H1 (cell line): ENCODE measurements at regions not wholly inside any gene's neighbourhood (a gene's known extent, or its start where the extent isn't known, plus 50 kb on each side); places are given as distances from the start of the nearest gene placed in this dataset.

ENCODE experiments used
- CTCF ChIA-PET: fragments of 300-600 bp; sonication (Branson Sonifier 250); formaldehyde crosslinking; loops from one replicate; lab custom pipeline; 2021; ENCODE audit not compliant: partially characterized antibody; lab: Charles Lee
- POLR2A ChIA-PET: fragments of 300-600 bp; sonication (Branson Sonifier 250); formaldehyde crosslinking; loops from one replicate; lab custom pipeline; 2021; ENCODE audit warnings: inconsistent platforms; ENCODE audit not compliant: partially characterized antibody; lab: Charles Lee
- DNase-seq, 2 experiments: peaks; one replicate each; pipeline versions ENCODE4 v3.0.0 to v3.0.0-alpha.2; 2010 to 2022; ENCODE audit warnings: low spot score in 2 of 2, low read depth in 1 of 2, mixed read lengths in 1 of 2
- FAIRE-seq: peaks from 2 replicates; lab custom pipeline; 2011; peaks lifted over from hg19 to GRCh38; lab: Jason Lieb, UNC
- H2AFZ ChIP-seq: 2 replicates; pipeline ENCODE4 v1.8.1; 2012; ENCODE audit warnings: low read length, inconsistent platforms
- H2AK5ac ChIP-seq: 2 replicates; pipeline ENCODE4 v1.6.1; 2013; ENCODE audit warnings: low read depth, low read length
- H2BK120ac ChIP-seq: replicated peaks from 2 replicates; pipeline ENCODE3; 2013; ENCODE audit warnings: low read depth, low read length, inconsistent platforms
- H2BK12ac ChIP-seq: 2 replicates; pipeline ENCODE4 v1.6.1; 2013; ENCODE audit warnings: low read depth, low read length
- H2BK15ac ChIP-seq: 2 replicates; pipeline ENCODE4 v1.6.1; 2013; ENCODE audit warnings: low read length
- H2BK20ac ChIP-seq: 2 replicates; pipeline ENCODE4 v1.6.1; 2013; ENCODE audit warnings: low read length
- H2BK5ac ChIP-seq: 2 replicates; pipeline ENCODE4 v1.6.1; 2013; ENCODE audit warnings: low read depth, low read length
- H3K14ac ChIP-seq: 2 replicates; pipeline ENCODE4 v1.6.1; 2013; ENCODE audit warnings: inconsistent platforms; ENCODE audit not compliant: insufficient read length
- H3K18ac ChIP-seq: 2 replicates; pipeline ENCODE4 v1.6.1; 2013; ENCODE audit warnings: low read length; ENCODE audit errors: extremely low read depth
- H3K23ac ChIP-seq: 2 replicates; pipeline ENCODE4 v1.6.1; 2013; ENCODE audit warnings: inconsistent platforms; ENCODE audit not compliant: insufficient read length
- H3K23me2 ChIP-seq: 2 replicates; pipeline ENCODE4 v1.6.1; 2013; ENCODE audit warnings: low read depth, low read length
- H3K27ac ChIP-seq: 2 replicates; pipeline ENCODE4 v1.6.1; 2011; ENCODE audit warnings: low read depth, low read length, inconsistent platforms
- H3K27me3 ChIP-seq, 4 experiments: replicated peaks in 1 of 4; 1 replicate in 1 of 4; 2 replicates in 3 of 4; pipeline versions ENCODE4 v1.6.1 to v1.8.1; 2011 to 2013; ENCODE audit warnings: low read length in 3 of 4, mild to moderate bottlenecking in 3 of 4, inconsistent platforms in 2 of 4, mixed read lengths in 2 of 4, moderate library complexity in 1 of 4; ENCODE audit not compliant: control insufficient read depth in 3 of 4, insufficient read depth in 3 of 4; ENCODE audit errors: extremely low read depth in 1 of 4
- H3K36me3 ChIP-seq, 4 experiments: 2 replicates each; pipeline versions ENCODE4 v1.6.1 to v1.8.1; 2011 to 2013; ENCODE audit warnings: mild to moderate bottlenecking in 4 of 4, low read length in 3 of 4, moderate library complexity in 2 of 4, control low read depth in 1 of 4, inconsistent platforms in 1 of 4; ENCODE audit not compliant: insufficient read depth in 4 of 4, control insufficient read depth in 2 of 4
- H3K4ac ChIP-seq: replicated peaks from 2 replicates; pipeline ENCODE3; 2013; ENCODE audit warnings: low read length, low read depth, mixed read lengths, inconsistent platforms; ENCODE audit not compliant: insufficient read length
- H3K4me1 ChIP-seq, 4 experiments: replicated peaks in 1 of 4; 1 replicate in 1 of 4; 2 replicates in 3 of 4; pipeline versions ENCODE4 v1.6.1 to v1.8.1; 2011 to 2013; ENCODE audit warnings: low read length in 3 of 4, inconsistent platforms in 2 of 4, mixed read lengths in 1 of 4; ENCODE audit not compliant: insufficient read depth in 4 of 4, control insufficient read depth in 3 of 4
- H3K4me2 ChIP-seq, 2 experiments: 2 replicates each; pipeline versions ENCODE4 v1.6.1 to v1.8.1; 2011 to 2013; ENCODE audit warnings: low read depth in 2 of 2, low read length in 2 of 2, control low read depth in 1 of 2, inconsistent platforms in 1 of 2, mild to moderate bottlenecking in 1 of 2; ENCODE audit not compliant: insufficient read depth in 1 of 2
- H3K4me3 ChIP-seq, 4 experiments: fragments of 200-600, 300-600 bp in 1 of 4; sonication (generic), shearing (Covaris generic), sonication (Bioruptor Twin) in 1 of 4; 2 replicates each; pipeline versions ENCODE4 v1.5.1 to v1.8.1; 2011 to 2016; ENCODE audit warnings: low read length in 4 of 4, low read depth in 3 of 4, control low read depth in 2 of 4, inconsistent platforms in 2 of 4, mild to moderate bottlenecking in 2 of 4, mixed read lengths in 1 of 4, moderate library complexity in 1 of 4; ENCODE audit not compliant: insufficient read depth in 2 of 4; ENCODE audit errors: extremely low read depth in 1 of 4
- H3K56ac ChIP-seq: replicated peaks from 2 replicates; pipeline ENCODE3; 2013; ENCODE audit warnings: low read depth, mild to moderate bottlenecking, mixed read lengths, low read length, inconsistent platforms; ENCODE audit not compliant: insufficient read length
- H3K79me1 ChIP-seq: 2 replicates; pipeline ENCODE4 v1.6.1; 2013; ENCODE audit warnings: low read depth, low read length, control low read depth
- H3K79me2 ChIP-seq, 2 experiments: 2 replicates each; pipeline versions ENCODE4 v1.6.1 to v1.8.1; 2012 to 2013; ENCODE audit warnings: low read length in 2 of 2, mild to moderate bottlenecking in 2 of 2, inconsistent platforms in 1 of 2; ENCODE audit not compliant: insufficient read depth in 2 of 2, control insufficient read depth in 1 of 2
- H3K9ac ChIP-seq, 4 experiments: replicated peaks in 1 of 4; 1 replicate in 1 of 4; 2 replicates in 3 of 4; pipeline versions ENCODE4 v1.6.1 to v1.8.1; 2011 to 2013; ENCODE audit warnings: low read depth in 3 of 4, low read length in 3 of 4, control low read depth in 2 of 4, mild to moderate bottlenecking in 2 of 4, moderate library complexity in 2 of 4, inconsistent platforms in 1 of 4; ENCODE audit errors: extremely low read depth in 1 of 4
- H3K9me3 ChIP-seq, 2 experiments: 2 replicates each; pipeline versions ENCODE4 v1.6.1 to v1.8.1; 2012 to 2013; ENCODE audit warnings: mild to moderate bottlenecking in 2 of 2, moderate library complexity in 2 of 2, control low read depth in 1 of 2, inconsistent platforms in 1 of 2, low read depth in 1 of 2, low read length in 1 of 2, mixed read lengths in 1 of 2; ENCODE audit not compliant: insufficient read depth in 2 of 2
- H4K20me1 ChIP-seq, 2 experiments: replicated peaks in 1 of 2; 2 replicates each; pipeline versions ENCODE3 to v1.8.1; 2011 to 2013; ENCODE audit warnings: inconsistent platforms in 2 of 2, low read length in 2 of 2, mild to moderate bottlenecking in 1 of 2; ENCODE audit not compliant: insufficient read depth in 2 of 2, control insufficient read depth in 1 of 2
- H4K5ac ChIP-seq: 2 replicates; pipeline ENCODE4 v1.6.1; 2013; ENCODE audit warnings: low read length, low read depth, mixed read lengths, inconsistent platforms; ENCODE audit not compliant: insufficient read length
- H4K8ac ChIP-seq: 2 replicates; pipeline ENCODE4 v1.8.0; 2013; ENCODE audit warnings: mild to moderate bottlenecking, moderate library complexity, low read length, inconsistent platforms; ENCODE audit not compliant: insufficient read depth; ENCODE audit errors: extremely low read depth
- H4K91ac ChIP-seq: replicated peaks from 2 replicates; pipeline ENCODE3; 2013; ENCODE audit warnings: low read length, mixed read lengths, inconsistent platforms; ENCODE audit not compliant: insufficient read length
- BCL11A ChIP-seq, 2 experiments: IDR thresholded peaks; one replicate each; pipeline ENCODE4 v1.6.1; 2011; ENCODE audit warnings: low read depth in 2 of 2, low read length in 2 of 2, mild to moderate bottlenecking in 2 of 2
- CTCF ChIP-seq, 3 experiments: IDR thresholded peaks; 1 replicate in 2 of 3; 2 replicates in 1 of 3; pipeline versions ENCODE4 v1.5.1 to v1.6.1; 2011; ENCODE audit warnings: low read length in 3 of 3, mild to moderate bottlenecking in 3 of 3, inconsistent platforms in 2 of 3, low read depth in 1 of 3, moderate library complexity in 1 of 3; ENCODE audit not compliant: insufficient read depth in 1 of 3; ENCODE audit errors: control extremely low read depth in 1 of 3
- EP300 ChIP-seq, 2 experiments: IDR thresholded peaks; 1 replicate in 1 of 2; 2 replicates in 1 of 2; pipeline ENCODE4 v1.6.1; 2011 to 2012; ENCODE audit warnings: low read depth in 2 of 2, low read length in 2 of 2, mild to moderate bottlenecking in 2 of 2, borderline replicate concordance in 1 of 2, inconsistent platforms in 1 of 2, moderate library complexity in 1 of 2
- GABPA ChIP-seq: IDR thresholded peaks from 2 replicates; pipeline ENCODE4 v1.6.1; 2011; ENCODE audit warnings: mild to moderate bottlenecking, low read length, moderate library complexity, borderline replicate concordance; ENCODE audit not compliant: insufficient read depth
- JUND ChIP-seq: IDR thresholded peaks from 2 replicates; pipeline ENCODE4 v1.6.1; 2011; ENCODE audit warnings: mild to moderate bottlenecking, improper control_type of control experiment, low read length
- KDM5A ChIP-seq: fragments of 200-600 bp; IDR thresholded peaks from 2 replicates; pipeline ENCODE4 v1.7.1; 2012; ENCODE audit warnings: mild to moderate bottlenecking, low read length, inconsistent platforms, mixed read lengths
- MAFK ChIP-seq: IDR thresholded peaks from 2 replicates; pipeline ENCODE4 v1.6.1; 2012; ENCODE audit warnings: low read depth, mild to moderate bottlenecking, improper control_type of control experiment, low read length
- SAP30 ChIP-seq: fragments of 300-600 bp; sonication (generic); IDR thresholded peaks from 2 replicates; pipeline ENCODE4 v1.7.1; 2012; ENCODE audit warnings: low read length, moderate library complexity, mild to moderate bottlenecking, inconsistent platforms; ENCODE audit not compliant: insufficient read depth, insufficient replicate concordance
- SUZ12 ChIP-seq: fragments of 200-600 bp; sonication (generic); IDR thresholded peaks from 2 replicates; pipeline ENCODE4 v1.6.1; 2012; ENCODE audit warnings: mild to moderate bottlenecking, inconsistent platforms, low read length, moderate library complexity, mixed read lengths
- TAF7 ChIP-seq: optimal IDR thresholded peaks from 2 replicates; pipeline ENCODE3; 2011; ENCODE audit warnings: low read depth, mild to moderate bottlenecking, inconsistent platforms, low read length, moderate library complexity, borderline replicate concordance
- YY1 ChIP-seq: IDR thresholded peaks from 2 replicates; pipeline ENCODE4 v1.6.1; 2011; ENCODE audit warnings: low read depth, mild to moderate bottlenecking, low read length
- ZNF274 ChIP-seq: IDR thresholded peaks from 2 replicates; pipeline ENCODE4 v1.7.0; 2012; ENCODE audit warnings: low read length, borderline replicate concordance; ENCODE audit errors: extremely low read depth
- WGBS, 2 experiments: shearing (Covaris generic) in 1 of 2; methylation state at CpG; one replicate each; pipeline versions ENCODE4 v1.1.6 to v1.1.7; 2013 to 2015; ENCODE audit warnings: low lambda C conversion rate in 2 of 2, mixed read lengths in 2 of 2, inconsistent platforms in 1 of 2, low coverage in 1 of 2, missing lambda C conversion rate in 1 of 2; ENCODE audit not compliant: insufficient replicate concordance in 2 of 2, insufficient coverage in 1 of 2, insufficient read length in 1 of 2; ENCODE audit errors: extremely low coverage in 1 of 2, missing lambda C conversion rate in 1 of 2; 5-methylcytosine and 5-hydroxymethylcytosine counted together

GRCh38 chr4:124415146-124415545 lies 297.4 kb downstream of the ANKRD50 start:
- Histone ChIP-seq H3K56ac (no peak overlapping the region), H3K79me2 (no peaks in the 10 kb centered on the region), H2BK15ac (no peak overlapping the region), H3K14ac (no peak overlapping the region), H3K79me1 (no peaks in the 10 kb centered on the region), H3K9me3 (no peaks in the 10 kb centered on the region), H3K4me3 (no peak overlapping the region), H2BK120ac (no peak overlapping the region), H2AK5ac (no peak overlapping the region), H4K91ac (no peak overlapping the region), H2BK12ac (no peak overlapping the region), H3K27me3 (no peaks in the 10 kb centered on the region), H3K4me1 (peaks cover 0 to 2% (median 0%) of the 10 kb centered on the region in 4 experiments; a peak in 2 of 7 replicates), H2BK5ac (no peak overlapping the region), H3K23ac (no peak overlapping the region), H3K9ac (0 out of 7 replicates have a peak overlapping the region, but pooled peaks of 1 of the 4 experiments have one; percentile 16), H2AFZ (0 out of 2 replicates have a peak overlapping the region, but pooled peaks have one; percentile 36), H4K5ac (no peak overlapping the region), H4K20me1 (no peaks in the 10 kb centered on the region), H3K23me2 (no peaks in the 10 kb centered on the region), H3K4me2 (no peak overlapping the region), H3K27ac (no peak overlapping the region), H4K8ac (no peak overlapping the region), H3K36me3 (no peaks in the 10 kb centered on the region), H3K18ac (no peak overlapping the region), H2BK20ac (no peak overlapping the region), H3K4ac (no peak overlapping the region)
- 91% methylated on average over 6 of the region's 6 CpGs; no CpG with 5 or more reads in 1 of the 2 experiments for WGBS, 2 experiments
- DNase-seq (no peak), FAIRE-seq (no peak)
- ChIA-PET CTCF (no interaction called here), POLR2A (no interaction called here)
- TF ChIP-seq EP300 (IDR thresholded peaks at IDR 0.05; ENCODE audit: borderline replicate concordance in 1 of 2, low read depth in 2 of 2, low read length in 2 of 2) (no peak), BCL11A (IDR thresholded peaks at IDR 0.05; ENCODE audit: low read depth in 2 of 2, low read length in 2 of 2) (no peak), CTCF (IDR thresholded peaks at IDR 0.05; ENCODE audit: control extremely low read depth in 1 of 3, insufficient read depth in 1 of 3, low read depth in 1 of 3, low read length in 3 of 3) (no peak), MAFK (no peak), ZNF274 (no peak), TAF7 (no peak), SUZ12 (no peak), GABPA (no peak), JUND (no peak), SAP30 (no peak), KDM5A (no peak), YY1 (no peak)
